ENCODE measurements at regions not wholly inside any gene's neighbourhood (a gene's known extent, or its start where the extent isn't known, plus 50 kb on each side); places are given as distances from the start of the nearest gene placed in this dataset.

- no peak for TF ChIP-seq BHLHE40 (IDR thresholded peaks at IDR 0.05; ENCODE audit: low read depth, low read length)
- TF ChIP-seq CEBPB (IDR thresholded peaks at IDR 0.05; ENCODE audit: low read depth, low read length): no peak
- TF ChIP-seq CTCF (conservative IDR thresholded peaks at IDR 0.05; ENCODE audit: low read depth, low read length): no peak
- TF ChIP-seq POLR2A (IDR thresholded peaks at IDR 0.05; ENCODE audit: low read depth, low read length): no peak
- TF ChIP-seq RFX5 (IDR thresholded peaks at IDR 0.05; ENCODE audit: low read depth, low read length): no peak
- TF ChIP-seq MAFK (IDR thresholded peaks at IDR 0.05; ENCODE audit: low read depth, low read length): no peak
- TF ChIP-seq CHD1 (IDR thresholded peaks at IDR 0.05; ENCODE audit: low read depth, low read length): no peak
- no peak for TF ChIP-seq SMC3 (IDR thresholded peaks at IDR 0.05; ENCODE audit: low read depth, low read length)
- no peak for TF ChIP-seq MAZ (IDR thresholded peaks at IDR 0.05; ENCODE audit: borderline replicate concordance, low read depth, low read length)
Observed at GRCh38 chr14:27559848-27560247, 962.0 kb upstream of the NOVA1 start.

All from IMR-90 (cell line).